K562 (cell line): ENCODE measurements at regions not wholly inside any gene's neighbourhood (a gene's known extent, or its start where the extent isn't known, plus 50 kb on each side); places are given as distances from the start of the nearest gene placed in this dataset.

Experiments
- BRCA1 ChIP-seq, 2 experiments: fragments of 450-650 bp in 1 of 2; sonication (generic) in 1 of 2; formaldehyde crosslinking in 1 of 2; IDR thresholded peaks; 2 replicates each; pipeline versions ENCODE4 v1.5.0 to v1.6.1; 2017 to 2020; ENCODE audit warnings: mild to moderate bottlenecking in 1 of 2, missing genetic modification reagents in 1 of 2
- CTCF ChIP-seq, 3 experiments: IDR thresholded peaks in 2 of 3; conservative IDR thresholded peaks in 1 of 3; 2 replicates each; pipeline ENCODE4 v1.5.1; 2011 to 2012; ENCODE audit warnings: low read length in 3 of 3, mild to moderate bottlenecking in 3 of 3, control low read depth in 2 of 3, improper control_type of control experiment in 1 of 3, inconsistent platforms in 1 of 3, low read depth in 1 of 3, mixed read lengths in 1 of 3, moderate library complexity in 1 of 3; ENCODE audit not compliant: insufficient read depth in 2 of 3
- EZH2 ChIP-seq: IDR thresholded peaks from 2 replicates; pipeline ENCODE4 v1.6.1; 2012; ENCODE audit warnings: low read depth, mild to moderate bottlenecking, inconsistent platforms, low read length, borderline replicate concordance
- FOXJ3 ChIP-seq: sonication (generic); formaldehyde crosslinking; IDR thresholded peaks from 2 replicates; pipeline ENCODE4 v1.4.0; 2020; ENCODE audit warnings: mild to moderate bottlenecking, missing genetic modification reagents
- HNRNPL ChIP-seq: fragments of 200-400 bp; formaldehyde crosslinking; IDR thresholded peaks from 2 replicates; pipeline ENCODE4 v1.6.1; 2017; ENCODE audit warnings: low read depth, mild to moderate bottlenecking, low read length
- NONO ChIP-seq, 2 experiments: fragments of 200-400 bp in 1 of 2; fragments of 450-650 bp in 1 of 2; formaldehyde crosslinking in 1 of 2; IDR thresholded peaks; 2 replicates each; pipeline ENCODE4 v1.6.1; 2017; ENCODE audit warnings: low read depth in 2 of 2, mild to moderate bottlenecking in 2 of 2, moderate library complexity in 2 of 2, low read length in 1 of 2
- NR1H2 ChIP-seq: sonication (generic); formaldehyde crosslinking; IDR thresholded peaks from 2 replicates; pipeline ENCODE4 v1.4.0; 2020; ENCODE audit warnings: mild to moderate bottlenecking, missing genetic modification reagents
- NRF1 ChIP-seq, 2 experiments: fragments of 450-650 bp; IDR thresholded peaks in 1 of 2; conservative IDR thresholded peaks in 1 of 2; 2 replicates each; pipeline ENCODE4 v1.6.1; 2014; ENCODE audit warnings: mild to moderate bottlenecking in 2 of 2

- no peak for TF ChIP-seq FOXJ3 (CRISPR knock-in tag)
- TF ChIP-seq HNRNPL: no peak
- TF ChIP-seq NONO (IDR thresholded peaks at IDR 0.05; ENCODE audit: low read depth in 2 of 2, low read length in 1 of 2): no peak
- no peak for TF ChIP-seq CTCF (IDR thresholded peaks at IDR 0.05 in 2 of 3, conservative IDR thresholded peaks at IDR 0.05 in 1 of 3; ENCODE audit: insufficient read depth in 2 of 3, low read depth in 1 of 3, low read length in 3 of 3)
- TF ChIP-seq EZH2: no peak
- TF ChIP-seq NR1H2 (CRISPR knock-in tag): no peak
- TF ChIP-seq NRF1 (conservative IDR thresholded peaks at IDR 0.05 in 1 of 2, IDR thresholded peaks at IDR 0.05 in 1 of 2): no peak
- TF ChIP-seq BRCA1 (IDR thresholded peaks at IDR 0.05): no peak
- TF ChIP-seq BRCA1 (CRISPR knock-in tag; IDR thresholded peaks at IDR 0.05): no peak
Measured at GRCh38 chr7:12107841-12108254, 103.2 kb upstream of the TMEM106B start.
